COR-L47 (cell line): ENCODE measurements at regions not wholly inside any gene's neighbourhood (a gene's known extent, or its start where the extent isn't known, plus 50 kb on each side); places are given as distances from the start of the nearest gene placed in this dataset.

Experiments used
- DNase-seq: peaks from one replicate; lab custom pipeline; 2025; lab: John Stamatoyannopoulos, UW

- no peak for DNase-seq
Observed at GRCh38 chrX:38887222-38887621, 86.0 kb downstream of the MID1IP1 start.

DNA sequence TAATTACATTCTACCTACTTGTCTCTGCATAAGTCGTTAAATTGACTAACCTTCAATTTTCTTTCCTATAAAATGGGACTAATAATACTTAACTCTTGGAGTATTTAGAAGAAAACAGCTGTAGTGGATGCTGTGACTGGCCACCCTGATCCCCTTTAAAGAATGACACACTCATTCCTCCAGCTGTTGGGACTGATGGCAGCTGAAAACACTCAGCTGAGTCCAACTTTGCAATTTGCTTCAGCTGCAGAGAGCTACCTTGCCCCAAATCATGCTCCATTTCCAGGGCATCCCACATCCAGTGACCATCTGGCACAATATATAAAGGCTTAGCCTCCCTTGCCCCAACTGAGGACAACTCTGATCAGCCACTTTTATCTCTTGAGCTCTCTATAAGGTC lies 89.1 kb downstream of the MID1IP1 start:
- no peak for DNase-seq

DNA sequence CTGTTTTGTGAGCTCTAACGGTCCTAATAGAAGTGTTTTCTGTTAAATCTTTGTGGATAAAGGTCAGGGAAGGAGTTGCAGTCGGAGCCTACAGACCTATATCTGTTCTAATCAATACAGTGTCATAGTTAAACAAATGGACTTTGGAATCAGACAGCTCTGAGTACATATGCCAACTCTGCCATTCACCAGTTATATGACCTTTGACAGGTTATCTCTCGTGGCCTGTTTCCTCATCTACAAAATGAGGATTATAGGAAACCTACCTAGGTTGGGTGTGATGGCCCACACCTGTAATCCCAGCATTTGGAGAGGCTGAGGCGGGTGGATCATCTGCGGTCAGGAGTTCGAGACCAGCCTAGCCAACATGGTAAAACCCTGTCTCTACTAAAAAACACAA lies 89.7 kb downstream of the MID1IP1 start:
- no peak for DNase-seq

DNA sequence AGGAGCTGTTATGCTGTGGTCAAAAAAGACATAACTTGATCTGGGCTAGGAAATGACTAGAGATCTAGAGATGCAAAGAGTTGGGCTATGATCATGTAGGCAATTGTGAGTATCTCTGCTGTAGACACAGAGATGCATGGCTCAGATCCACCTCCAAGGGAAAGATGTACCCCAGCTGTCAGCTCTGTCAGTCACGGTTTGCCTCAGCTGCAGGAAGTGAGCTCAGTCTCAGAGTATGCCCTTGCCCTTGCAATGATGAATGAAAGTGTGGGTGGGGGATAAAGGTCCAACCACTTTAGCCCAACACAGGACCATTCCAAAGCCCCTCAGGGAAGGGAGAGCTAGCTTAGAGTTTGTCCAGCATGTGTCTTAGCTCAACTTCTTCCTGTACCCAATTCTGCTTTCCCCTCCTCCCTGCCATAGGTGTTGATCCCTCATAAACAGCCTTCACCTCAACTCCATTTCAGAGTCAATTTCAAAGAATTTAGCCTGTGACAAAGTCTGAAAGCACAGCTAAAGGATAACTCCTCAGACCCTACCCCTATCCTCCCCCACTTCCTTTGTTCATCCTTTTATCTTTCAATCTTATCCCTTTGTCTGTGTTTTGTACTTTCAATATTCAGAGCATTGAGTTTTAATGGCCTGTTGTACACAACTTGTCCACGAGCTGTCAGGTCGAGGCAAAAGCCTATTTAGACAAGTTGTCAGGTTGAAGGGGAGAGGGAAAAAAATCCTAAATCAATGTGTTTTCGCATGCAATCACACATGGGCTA lies 90.6 kb downstream of the MID1IP1 start:
- DNase-seq, result no peak

DNA sequence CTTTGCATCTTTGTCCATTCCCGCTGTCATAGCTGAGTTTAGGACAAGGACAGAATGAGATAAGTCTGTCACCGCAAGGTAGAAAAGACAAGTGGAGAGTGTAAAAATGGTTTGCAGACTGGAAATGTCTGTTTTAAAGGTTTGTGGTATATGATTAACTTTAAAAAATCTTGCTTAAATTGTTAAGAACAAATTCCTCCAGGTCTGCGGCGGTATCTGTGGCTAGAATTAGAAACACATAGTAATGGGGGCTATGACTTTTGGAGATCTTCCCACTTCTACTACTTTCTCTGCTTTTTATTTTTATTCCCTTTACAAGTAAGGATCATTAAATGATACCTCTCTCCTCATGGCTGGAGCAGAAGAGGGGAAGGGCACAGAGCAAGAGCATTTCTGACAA lies 92.2 kb downstream of the MID1IP1 start:
- no peak for DNase-seq

DNA sequence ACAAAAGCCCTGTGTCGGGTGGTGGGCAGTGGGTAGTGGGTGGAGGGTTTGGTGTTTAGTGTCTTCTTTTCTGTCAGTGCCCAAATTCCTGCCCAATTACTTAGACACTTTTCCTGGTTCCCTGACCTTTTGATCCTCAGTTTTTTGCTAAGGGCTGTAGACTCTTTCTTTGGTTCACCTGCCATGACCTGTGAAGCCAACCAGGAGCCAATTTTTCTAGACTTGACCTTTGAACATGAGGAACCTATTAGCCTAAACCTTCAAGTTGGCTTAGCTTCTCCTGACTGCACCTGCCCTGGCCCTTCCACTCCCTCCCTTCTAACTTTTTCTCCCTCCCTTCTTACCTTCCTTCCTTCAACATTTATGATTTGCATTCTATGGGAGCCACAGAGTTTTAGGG lies 94.5 kb downstream of the MID1IP1 start:
- DNase-seq, result no peak

DNA sequence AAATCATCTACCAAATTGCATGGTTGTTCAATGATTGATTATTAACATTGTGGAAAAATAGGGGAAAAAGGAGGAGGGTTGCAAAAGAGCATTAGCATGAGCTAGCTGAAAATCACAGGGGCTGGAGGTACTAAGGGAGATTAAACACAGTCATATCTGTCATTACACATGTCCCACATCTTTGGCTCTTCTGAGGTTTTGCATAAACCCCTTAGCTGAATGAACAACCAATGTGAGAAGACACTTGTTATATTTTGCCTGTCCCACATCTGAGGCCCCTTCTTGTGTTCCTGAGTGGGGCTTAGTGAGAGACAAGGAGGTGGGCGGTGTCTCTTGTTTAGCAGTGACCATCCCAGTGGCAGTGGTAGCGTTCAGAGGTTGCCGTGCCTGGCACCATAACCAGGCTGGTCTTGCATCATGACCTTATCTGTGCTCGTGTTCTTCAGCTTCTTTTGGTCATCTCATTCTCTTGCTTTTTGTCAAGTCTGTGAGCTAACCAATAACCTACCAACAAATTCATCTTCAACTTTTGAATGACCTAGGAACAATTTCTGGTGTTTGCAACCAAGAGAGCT lies 95.6 kb downstream of the MID1IP1 start:
- DNase-seq, result no peak

GRCh38 chrX:38898261-38898660 lies 97.0 kb downstream of the MID1IP1 start:
- DNase-seq, result no peak

DNA sequence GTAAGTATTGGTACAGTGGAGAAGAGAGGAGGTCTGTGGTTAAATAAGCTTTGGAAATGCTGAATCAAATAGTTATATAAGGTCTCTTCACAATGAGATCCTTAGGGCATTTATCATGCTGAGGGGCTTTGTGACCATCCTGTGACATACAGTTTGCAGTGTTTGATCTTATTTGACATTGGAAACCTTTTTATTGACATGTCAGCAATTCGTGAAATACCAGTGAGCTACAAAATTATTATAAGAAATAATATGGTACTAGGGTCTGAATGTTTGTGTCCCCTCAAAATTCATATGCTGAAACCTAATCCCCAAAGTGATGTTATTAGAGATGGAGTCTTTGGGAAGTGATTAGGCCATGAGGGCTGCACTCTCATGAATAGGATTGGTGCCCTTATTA lies 98.4 kb downstream of the MID1IP1 start:
- DNase-seq, result no peak

- no peak for DNase-seq
Observed at GRCh38 chrX:38900719-38901118, 99.5 kb downstream of the MID1IP1 start.

DNA sequence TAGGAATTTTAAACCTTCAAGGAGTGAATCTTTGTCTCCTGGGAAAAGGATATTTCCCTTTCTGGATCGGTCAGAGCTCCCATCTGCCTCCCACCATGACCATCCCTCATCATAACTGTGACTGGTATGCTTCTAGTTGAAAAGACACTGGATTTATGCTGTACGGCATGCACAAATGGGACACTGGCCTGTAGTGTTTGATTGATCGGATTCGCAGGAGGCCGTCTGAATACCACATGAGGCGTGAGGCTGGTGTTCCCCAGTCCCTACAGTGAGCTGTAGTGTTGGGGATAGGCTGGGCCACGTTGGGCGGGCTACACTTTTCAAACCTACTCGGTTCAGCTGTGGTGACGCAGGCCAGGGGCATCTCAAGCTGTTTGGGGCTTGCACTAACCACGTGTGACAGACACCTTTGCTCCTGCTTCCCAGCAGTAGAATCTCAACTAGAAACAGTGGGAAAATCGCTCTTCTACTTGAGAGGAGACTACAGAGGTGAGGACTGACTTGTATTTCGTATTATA lies 101.8 kb downstream of the MID1IP1 start:
- no peak for DNase-seq

- DNase-seq, result no peak
Observed at GRCh38 chrX:38916801-38917200, 115.5 kb downstream of the MID1IP1 start.

DNA sequence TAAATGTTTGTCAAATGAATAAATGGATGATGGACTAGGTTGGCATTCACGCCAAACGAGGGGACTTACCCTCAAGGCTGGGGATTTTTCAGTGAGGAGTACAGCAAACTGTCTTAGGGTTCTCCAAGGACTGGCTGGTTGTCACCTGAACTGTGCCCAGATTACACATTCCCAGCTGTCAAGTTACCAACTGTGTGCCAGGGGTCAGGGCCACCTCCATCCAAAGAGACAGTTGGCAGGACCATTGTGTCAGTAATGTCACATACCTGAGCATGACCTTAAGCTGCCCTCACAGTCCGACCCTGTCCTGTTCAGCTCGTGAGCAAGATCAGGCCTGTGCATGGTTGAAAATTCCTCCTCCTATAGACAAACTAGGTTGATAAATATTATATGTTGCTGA lies 116.7 kb downstream of the MID1IP1 start:
- DNase-seq, result no peak

DNA sequence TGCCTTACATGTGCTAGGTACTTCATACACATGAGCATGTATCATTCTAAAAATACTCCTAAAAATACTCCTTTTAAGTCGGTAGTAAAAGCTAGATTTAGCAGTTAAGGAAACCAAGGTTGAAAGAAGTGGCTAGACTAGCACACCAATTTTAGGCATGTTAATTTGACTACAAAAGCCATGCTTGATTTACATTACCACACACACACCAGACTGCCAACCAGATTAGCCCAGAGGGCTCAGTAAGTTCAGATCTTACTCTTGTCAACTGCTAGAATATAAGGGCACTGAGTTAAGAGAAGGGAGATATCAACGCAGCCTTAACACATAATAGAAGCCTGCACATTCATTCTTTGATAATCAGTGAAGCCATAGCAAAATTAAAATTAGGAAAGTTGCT lies 117.9 kb downstream of the MID1IP1 start:
- DNase-seq, result no peak

DNA sequence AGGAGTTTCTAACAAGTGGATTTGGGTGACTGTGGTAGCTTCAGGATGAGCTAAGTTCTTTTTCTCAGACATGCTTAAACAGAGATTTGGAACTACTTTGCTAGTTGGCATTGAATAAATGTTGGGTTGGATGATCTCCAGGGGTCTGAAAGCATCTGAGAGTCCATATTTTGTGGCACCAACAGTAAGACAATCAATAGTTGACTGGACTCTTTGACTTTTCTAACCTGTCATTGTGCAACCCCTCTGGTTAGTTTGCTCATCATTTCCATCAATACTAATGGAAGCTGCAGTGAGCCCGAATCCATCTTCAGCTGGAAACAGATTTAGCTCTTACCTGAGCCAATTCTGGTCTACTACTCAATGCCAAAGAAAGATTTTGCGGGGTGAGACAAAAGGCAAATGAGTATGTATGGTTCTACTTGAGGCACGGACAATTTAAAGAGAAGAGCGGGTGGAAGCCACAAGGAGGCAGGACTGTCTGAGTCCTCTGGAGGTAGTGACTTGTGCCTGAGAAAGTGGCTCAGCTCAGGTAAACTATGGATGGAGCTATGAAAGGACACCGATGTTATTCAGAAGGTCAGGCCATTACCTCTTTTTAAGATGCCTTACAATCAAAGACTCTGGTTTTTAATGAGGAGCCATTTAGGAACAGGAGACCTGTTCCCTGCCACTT lies 118.7 kb downstream of the MID1IP1 start:
- DNase-seq, result no peak

GRCh38 chrX:38923451-38923969 lies 122.3 kb downstream of the MID1IP1 start:
- DNase-seq, result no peak

DNA sequence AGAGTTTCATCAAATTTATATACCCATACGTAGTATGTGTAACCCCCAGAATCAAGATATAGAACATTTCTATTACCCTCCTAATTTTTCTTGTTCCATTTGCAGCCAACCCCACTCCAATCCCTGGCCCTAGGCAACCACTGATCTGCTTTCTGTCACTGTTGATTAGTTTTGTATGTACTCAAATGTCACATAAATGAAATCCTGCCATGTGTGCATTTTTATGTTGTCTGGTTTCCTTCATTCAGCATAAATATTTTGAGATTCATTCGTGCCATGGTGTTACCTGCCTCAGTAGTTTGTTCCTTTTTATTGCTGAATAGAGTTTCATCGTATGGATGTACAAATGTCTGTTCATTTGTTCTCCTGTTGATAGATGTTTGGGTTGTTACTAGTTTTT lies 126.3 kb downstream of the MID1IP1 start:
- no peak for DNase-seq

- no peak for DNase-seq
Observed at GRCh38 chrX:38929966-38930421, 128.7 kb downstream of the MID1IP1 start.

DNA sequence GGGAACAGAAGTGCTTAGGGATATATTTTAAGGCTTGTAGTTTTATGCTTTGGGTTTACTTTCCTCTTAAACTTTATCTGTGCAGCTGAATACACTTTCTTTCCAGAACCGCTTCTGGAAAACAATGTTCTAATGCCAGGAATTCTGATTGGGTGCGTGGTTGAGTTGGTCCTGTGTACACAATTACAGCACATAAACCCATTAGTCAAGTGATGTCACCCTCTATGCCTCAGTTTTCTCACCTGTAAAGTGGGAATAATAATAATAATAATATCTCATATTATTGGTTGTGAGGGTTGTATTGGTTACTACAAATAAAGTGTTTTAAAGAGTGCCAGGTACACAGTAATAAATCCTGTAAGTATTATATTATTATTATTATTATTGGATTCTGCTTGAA lies 129.2 kb downstream of the MID1IP1 start:
- no peak for DNase-seq

DNA sequence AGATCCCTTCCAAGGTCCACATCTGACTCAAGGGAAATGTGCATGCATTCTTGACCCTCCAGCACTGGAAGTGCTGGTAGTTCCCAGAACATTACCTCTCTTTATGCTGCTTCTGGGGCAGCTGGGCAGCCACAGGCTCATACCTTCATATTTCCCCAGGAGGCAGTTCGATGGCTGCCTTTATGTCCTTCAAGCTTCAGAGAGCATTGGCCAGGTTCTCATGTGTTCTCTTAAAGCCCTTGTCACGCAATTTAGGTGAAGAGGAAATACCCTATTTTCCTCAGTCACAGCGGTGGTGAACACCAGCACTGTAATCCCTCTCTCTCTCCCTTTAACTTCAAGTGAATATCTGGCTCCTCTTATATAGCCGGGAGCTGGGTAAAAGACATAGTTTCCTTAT lies 134.3 kb downstream of the MID1IP1 start:
- no peak for DNase-seq

DNA sequence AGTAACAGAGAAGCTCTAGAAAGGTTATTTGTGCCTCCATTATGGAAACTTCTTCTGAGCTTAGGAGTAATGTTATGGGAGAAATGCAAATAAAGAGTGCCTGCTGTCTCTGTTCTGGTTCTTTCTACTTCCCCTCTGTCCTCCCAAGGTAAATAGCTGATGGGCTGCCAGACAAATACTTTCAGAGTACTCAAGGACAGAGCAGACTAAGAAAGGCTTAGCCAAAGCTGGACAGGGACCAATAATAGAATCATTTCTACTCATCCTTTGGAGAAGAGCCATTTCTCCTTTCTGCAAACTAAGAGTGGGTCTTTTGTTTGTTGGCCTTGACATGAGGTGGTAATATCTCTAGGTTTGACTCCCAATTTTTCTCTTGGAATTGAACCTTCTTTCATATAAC lies 136.1 kb downstream of the MID1IP1 start:
- DNase-seq, result no peak

- no peak for DNase-seq
Observed at GRCh38 chrX:38937926-38938325, 136.7 kb downstream of the MID1IP1 start.

DNA sequence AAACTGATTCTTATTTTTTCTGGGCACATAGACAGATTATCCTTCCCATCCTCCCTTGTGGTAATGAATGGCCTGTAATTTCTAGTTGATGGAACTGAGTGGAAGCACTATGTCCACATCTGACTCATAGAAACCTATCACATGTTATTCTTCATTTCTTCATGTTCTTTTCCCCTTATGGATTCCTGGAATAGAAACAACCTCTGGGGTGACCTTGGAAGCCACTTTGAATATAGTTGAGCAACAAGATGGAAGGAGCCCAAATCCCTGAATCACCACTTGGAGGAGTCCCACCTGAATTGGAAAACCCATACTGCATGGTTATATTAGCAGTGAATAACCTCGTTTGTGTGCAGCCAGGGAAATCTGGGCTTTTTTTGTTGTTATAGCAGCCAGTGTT lies 137.8 kb downstream of the MID1IP1 start:
- DNase-seq, result no peak
